CD1c-positive myeloid dendritic cell (primary cell): ENCODE measurements at regions not wholly inside any gene's neighbourhood (a gene's known extent, or its start where the extent isn't known, plus 50 kb on each side); places are given as distances from the start of the nearest gene placed in this dataset.

Source experiments
- DNase-seq: peaks from one replicate; pipeline ENCODE4 v3.0.0-alpha.2; 2016; ENCODE audit errors: extremely low spot score

DNA sequence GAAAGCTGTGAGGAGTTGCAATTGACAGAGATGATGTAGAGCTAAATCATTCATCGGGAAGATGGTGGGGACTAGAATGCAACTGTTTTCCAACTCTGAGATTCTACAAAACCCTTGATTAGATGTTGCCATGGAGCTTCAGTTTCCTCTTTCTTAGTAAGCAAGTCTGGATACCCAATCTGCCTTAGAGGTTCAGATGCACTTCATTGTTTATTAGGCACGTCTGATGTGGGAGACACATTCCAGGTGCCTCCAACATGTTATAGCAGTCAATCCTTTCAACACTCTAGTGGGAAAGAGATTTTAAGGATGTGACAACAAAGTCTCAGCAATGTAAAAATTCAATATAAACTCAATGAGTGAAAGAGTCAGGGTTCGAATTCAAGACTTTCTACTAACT is 291.3 kb upstream of the PHYHIPL start:
- DNase-seq = no peak

DNA sequence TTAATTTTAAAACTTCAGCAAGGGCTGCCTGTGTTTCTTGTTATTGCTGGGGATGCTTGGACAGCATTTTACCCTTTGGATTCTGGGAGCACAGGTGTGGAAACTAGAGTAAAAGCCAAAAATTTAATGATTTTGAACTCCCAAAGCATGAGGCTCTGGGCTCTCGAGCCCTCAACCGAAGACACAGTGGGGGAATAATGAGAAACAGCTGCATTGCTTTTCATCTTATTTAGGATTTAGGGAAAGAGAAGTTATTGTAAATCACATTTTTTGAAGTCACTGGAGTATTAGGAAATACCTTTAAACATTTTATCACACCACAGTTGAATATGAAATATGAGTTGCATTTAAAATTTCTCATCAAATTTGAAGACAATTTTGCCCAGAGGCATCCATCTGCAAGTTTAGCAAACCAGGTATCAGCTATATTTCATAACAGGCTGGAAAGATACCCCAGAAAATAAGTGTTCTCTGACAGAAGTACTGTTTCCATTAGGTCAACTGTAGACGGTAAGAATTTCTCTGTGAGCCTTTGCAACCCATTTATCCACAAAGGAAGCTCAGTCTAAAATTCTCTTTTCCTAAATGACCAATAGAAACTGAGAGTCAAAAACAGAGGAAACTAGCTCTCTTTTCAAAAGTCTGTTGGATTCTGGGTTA is 290.6 kb upstream of the PHYHIPL start:
- DNase-seq = no peak

DNA sequence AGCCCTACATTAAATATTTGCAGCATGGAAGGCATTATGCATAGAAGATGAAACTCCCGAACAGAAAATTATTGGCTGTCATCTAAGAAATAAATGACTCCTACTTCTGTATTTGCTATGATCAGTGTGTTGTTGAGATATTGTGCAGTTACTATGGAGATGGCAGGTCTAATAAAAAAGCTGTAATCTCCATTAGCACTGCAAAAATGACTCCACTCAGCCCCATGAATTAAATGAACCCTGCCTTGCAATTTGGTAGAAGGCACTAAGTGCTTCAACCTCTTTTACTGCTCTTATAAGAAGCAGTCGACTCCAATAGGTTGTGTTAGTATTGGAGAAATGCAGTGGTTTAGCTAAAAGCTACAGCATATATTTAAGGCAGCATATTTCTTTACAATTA is 290.0 kb upstream of the PHYHIPL start:
- DNase-seq = no peak

DNA sequence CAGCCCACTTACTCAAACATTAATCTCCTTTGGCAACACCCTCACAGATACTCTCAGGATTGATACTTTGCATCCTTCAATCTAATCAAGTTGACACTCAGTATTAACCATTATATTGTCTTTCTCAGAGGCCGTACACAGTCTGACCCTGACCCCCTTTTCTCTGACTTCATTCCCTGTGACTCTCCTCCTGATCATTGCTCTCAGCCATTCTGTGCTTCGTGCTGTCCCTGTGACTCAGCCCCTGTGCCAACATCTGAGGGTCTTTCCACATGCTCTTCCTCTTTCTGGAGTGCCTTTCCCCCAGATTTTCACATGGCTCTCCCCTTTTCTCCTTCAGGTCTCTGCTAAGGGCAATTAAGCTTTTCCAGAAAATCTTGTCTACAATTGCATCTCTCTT is 289.0 kb upstream of the PHYHIPL start:
- no peak for DNase-seq

DNA sequence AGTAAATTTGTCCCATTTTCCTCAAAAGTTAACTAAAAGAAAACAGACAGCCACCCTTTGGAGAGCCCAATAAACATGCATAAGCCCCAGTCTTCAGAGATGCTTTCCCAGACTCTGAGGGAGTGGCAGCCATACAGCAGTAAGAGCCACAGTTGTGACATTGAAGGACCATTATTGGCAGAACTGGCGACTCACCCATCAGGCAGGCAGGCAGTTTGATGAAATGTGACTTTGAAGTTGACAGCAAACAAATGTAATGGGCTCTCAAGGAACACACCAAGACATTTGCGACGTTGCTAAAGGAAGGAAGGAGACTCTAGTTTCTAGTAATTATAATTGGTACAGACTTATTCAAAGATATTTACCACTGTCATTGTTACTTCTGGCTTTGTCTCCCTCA is 287.5 kb upstream of the PHYHIPL start:
- no peak for DNase-seq

DNA sequence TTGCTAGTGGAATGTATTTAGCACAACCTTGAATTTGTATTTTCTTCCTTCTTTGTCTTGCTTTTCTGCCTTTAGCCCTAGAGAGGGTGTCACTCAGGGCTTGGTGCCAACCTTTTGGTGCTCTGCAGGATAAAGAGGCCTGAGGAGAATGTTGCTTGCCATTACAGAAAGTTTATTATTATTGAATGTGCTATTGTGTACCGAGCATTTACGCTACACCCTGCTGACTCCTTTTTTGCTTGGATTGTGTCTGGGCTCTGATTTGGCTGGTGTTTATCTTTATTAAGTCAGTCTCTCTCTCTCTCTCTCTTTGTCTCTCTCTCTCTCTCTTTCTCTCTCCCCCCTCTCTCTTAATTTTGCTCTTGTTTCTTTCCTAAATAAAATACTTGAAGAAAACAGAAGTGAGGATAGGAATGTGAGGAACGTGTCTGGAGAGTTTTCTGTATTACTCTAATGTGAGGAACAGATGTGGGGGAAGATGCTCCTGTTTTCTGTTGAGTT is 284.4 kb upstream of the PHYHIPL start:
- DNase-seq = no peak

DNA sequence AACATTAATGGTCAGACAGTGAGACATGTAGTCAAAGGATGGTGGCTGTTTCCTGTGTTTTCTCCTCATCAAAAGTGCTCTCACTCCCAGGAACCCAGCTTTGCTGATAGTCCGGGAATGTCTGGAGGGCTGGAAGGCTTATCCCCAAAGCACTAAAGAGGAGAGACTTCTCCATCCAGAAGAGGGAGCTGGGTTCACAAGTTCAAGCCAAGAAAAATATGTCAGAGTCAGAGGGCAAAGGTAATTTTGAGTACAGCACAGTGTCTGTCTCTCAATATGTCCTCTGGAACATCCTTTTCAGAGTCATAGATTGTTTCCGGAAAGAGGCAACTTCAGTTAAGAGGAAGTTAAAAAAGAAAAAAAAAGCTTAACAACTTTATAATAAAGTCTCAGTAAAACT is 281.5 kb upstream of the PHYHIPL start:
- DNase-seq = no peak

DNA sequence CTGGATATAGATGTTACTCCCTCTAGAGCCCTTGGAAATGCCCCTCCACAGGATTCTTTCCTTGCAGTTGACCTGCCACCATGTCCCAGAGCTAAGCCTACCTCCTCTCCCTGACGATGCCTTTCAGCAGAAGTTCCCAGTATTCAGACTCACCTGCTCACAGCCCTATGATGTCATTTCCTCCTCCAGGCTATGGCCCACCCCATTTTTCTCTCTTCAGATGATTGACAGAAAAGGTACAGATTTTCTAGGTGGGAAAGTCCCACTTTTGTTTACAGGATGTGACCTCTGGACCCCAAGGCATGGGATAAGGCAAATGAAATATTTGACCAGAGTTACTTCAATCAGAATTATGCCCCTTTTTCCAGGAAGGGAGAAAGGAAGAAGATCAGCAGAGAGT is 280.2 kb upstream of the PHYHIPL start:
- no peak for DNase-seq

DNA sequence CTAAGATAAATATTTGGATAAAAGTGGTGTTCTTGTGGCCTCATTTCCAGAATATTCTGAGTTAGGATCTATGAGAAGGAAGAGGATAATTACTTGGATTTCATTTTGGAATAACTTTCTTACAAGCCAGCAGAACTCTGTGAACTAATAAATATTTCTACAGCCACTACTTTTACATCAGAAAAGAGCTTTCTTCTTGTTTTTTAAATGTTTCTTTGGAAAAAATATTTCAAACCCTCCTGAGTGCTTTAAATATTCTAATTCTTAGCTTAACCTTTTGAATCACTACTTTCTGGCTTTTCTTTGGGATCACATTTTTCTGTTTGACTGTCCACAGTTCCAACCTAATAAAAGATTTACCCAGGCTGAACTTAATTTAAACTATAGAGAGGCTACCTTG is 279.2 kb upstream of the PHYHIPL start:
- DNase-seq = no peak

DNA sequence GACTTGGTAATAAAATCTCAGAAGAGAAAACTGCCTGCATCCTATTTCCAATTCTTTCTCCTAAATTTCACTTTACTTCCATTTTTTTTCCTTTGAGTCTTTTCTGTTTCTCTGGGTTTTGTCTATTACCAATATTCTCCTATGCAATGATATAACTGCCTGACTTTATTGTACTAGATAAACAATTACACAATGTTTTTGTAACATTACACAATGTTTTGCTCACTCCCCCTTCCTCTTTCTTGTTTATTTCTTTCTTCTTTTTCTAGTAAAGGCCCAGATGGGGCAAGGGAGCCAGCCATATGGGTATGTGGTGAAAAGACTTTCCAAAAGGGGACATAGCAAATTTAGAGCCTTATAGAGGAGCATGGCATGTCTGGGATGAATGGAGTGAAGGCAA is 278.7 kb upstream of the PHYHIPL start:
- DNase-seq = no peak

DNA sequence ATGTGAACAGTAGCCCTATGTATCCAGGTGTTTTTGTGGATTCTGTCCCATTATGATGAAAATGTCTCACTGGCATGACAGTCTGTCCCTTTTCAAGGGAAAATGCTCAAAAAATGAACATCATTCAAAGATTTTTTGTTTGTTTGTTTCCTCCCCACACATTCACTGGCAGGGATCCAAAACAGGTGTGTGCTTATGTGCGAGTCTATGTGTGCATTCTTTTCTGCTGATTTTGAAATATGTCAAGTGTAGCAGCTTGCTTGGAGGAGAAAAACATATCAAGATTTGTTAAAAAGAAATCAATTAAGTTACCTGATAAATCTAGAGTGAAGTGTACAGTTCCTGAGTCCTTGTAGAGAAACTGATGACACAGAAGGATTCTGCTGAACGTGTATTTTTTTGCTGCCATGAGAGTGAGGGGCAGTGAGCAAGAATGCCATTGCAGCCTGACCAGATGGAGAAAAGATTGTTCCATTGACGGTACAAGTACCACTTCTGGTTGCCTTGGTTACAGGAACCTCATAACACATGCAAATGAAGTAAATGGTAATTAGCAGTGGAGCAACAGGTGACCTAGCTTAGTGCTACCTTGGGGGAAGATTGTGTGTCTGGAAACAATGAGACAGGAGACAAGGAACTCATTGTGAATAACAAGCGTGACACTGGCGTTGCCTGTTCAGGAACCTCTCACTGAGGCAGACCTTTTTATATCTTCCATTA is 277.4 kb upstream of the PHYHIPL start:
- no peak for DNase-seq

DNA sequence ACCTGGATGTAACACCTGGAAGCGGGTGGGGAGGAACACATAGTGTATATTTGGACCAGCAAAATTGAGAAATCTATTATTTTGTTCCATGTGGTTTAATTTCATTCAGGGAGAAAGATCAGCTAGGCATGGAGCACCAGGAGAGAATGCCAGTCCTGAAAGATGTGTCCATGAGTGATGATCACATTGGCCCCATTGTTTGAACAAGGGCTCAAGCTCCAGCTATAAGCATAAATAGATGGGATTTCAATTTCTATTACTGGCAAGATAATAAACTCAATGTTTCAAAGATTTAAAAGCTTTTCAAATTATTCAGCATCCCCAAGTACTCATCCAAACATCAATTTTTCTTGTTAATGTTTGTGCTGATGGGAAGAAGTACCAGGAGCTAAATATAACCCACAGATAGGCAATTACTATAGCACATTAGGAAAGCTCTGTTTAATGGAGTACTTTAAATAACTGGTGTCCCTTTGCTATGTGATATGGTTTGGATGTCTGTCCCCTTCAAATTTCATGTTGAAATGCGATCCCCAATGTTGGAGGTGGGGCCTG is 275.3 kb upstream of the PHYHIPL start:
- DNase-seq = no peak

DNA sequence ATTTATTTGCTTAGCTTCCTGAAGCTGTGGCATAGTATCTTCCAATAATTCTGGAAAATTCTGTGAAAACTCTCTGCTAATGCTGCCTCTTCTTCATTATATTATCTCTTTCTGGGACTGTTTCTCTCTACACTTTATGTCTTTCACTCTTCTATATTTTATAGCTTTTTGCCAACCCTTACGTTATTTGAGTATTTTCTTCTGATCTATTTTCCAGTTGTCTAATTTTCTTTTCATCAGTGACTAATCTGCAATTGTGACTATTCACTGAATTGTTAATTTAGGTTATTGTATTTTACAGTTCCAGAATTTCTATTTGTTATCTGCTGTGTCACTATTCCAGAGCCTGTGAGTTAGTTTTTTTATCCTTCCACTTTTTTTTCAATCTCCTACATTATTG is 273.4 kb upstream of the PHYHIPL start:
- DNase-seq = no peak

DNA sequence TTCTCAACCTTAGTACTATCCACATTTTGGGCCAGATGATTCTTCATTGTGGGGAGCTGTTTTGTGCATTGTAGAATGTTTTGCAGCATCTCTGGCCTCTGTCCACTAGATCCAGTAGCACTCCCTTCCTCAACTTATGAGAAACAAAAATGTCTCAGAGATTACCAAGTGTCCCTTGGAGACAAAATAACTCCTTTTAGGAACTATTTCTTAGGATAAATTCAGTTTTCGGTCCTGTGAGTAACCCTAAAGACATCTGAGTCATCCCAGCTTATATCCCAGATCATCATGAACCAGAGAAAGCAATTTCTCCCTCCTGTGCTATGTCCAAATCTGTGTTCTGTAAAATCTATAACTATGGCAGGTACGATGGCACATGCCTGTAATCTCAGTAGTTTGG is 266.6 kb upstream of the PHYHIPL start:
- DNase-seq = no peak

DNA sequence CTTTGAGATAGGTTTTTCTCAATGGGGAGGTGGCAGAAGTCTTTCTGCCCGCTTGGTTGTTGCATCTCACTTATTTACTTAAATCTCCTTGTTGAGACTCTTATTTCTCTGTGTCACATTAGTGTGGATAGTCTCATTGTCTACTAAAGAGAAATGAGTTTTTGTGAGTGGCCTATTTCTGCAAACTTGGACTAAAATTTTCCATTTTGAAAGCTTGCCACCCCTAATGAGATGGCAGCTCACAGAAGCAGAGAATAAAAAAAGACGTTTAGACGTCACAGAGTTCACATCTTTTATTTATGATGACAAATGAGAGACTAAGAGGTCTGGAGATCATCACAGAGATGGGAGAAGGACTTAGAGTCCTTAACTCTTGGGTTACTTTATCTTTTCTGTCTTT is 262.7 kb upstream of the PHYHIPL start:
- DNase-seq = no peak

DNA sequence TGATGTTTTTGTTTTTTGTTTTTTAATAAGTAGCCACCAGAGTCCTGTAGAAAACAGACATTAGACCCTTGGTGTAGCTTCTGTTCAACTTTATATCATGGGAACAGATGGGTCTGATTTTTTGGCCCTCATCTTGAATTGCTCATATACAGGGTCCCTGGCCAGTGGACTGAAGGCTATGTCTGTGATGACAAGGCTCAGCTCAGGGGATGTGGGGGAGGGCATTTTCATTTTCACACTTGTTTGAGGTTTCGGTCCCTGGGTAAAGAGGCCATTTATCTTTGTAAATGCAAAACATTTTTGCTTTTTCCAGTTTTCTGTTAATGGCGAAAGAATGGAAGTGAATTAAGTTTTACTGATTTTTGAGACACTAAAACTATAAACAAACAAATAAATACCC is 257.6 kb upstream of the PHYHIPL start:
- no peak for DNase-seq

DNA sequence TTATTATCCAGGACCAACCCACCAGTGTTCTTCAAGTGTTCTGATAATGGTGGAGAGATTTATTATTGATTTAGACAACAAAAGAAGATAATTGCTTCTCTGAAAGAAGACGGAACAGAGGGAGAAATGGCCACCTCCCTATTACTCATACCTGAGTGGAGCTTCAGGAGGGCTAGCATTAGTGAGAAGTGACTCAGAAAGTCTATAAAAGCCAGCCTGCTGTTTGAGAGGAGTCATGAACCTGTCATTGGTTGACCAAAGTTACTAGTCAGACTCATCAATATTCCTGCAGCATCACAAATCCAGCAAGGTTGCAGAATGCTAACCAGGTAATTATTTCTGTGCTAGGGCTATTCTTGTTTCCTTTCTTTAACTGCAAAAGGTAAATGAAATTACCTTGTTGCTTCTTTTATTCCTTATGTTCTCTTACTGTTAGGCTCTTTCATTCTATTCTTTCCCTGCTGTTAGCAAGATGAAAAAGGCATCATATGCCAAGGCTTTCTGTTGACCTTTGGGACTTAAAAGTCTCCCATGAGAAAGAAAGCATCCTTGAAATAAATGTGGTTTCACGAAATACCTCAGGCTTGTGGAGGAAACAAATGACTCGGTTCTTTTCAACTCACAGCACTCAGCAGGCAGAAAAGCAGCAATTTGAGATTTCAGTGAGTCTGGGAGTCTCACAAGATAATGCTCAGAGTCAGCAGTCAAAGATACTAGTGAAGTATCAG is 256.4 kb upstream of the PHYHIPL start:
- DNase-seq = no peak

DNA sequence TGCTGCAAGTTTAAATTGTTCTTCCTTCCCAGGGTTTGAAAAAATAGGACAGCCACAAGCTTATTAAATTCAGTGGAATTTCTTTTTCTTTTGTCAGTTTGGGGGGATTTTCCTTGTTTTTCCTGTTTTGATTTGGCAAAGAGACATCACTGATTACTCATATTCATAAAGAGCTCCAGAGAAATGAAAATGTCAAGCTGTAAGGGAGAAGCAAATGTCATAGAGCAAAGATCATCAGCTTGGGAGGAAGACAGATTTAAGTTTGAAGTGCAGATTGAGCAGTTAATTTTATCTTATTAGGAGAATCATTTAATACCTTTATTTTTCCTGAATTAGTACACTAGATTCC is 255.8 kb upstream of the PHYHIPL start:
- no peak for DNase-seq

DNA sequence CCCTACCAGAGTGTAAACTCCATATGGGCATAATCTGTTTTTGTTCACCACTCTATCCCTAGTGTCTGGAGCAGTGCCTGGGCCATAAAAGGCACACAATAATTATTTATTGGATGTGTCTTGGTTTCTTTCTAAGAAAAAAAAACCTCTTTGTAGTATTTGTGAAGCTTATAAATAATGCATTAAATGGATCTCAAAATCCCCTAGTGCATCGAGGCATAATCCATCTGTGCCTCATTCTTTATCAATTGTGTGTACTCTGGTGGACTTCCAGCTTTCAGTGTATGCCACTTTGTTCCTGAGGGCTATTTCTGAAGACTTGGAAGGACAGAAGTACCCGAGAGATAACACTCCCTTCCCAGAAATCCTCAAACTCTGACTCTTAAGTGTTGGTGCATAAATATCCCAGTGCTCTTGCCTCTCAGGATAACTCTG is 255.0 kb upstream of the PHYHIPL start:
- DNase-seq = no peak

DNA sequence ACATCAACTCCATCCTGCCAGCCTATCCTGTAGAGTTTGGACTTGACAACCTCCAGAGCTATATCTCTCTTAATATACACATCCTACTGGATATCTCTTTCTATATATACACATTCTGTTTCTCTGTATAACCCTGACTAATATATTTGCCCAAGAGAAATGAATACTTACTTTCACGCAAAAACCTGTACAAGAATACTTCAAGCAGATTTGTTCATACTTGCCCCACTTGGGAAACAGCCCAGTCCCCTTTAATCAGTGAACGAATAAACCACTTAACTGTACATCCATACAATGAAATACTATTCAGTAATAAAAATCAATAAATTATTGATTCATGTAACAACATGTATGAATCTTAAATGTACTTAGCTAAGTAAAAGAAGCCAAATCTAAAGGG is 251.1 kb upstream of the PHYHIPL start:
- no peak for DNase-seq

DNA sequence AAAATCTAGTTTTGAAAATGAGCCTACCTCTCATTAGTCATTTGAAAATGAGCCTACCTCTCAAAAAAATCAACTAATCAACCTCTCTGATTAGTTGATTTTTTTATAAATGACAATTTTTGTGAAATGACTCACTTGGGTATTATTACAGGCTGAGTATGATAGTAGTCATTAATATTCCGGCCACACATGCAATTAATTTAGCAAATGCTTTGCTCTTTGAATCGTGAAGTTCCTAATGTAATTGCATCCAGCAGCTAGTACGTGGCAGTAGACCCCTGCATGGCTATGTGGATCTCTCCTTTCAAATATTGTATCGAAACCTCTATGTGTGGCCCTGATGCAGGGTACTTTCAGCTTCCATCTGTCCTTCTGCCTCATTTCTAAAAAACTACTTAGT is 245.9 kb upstream of the PHYHIPL start:
- DNase-seq = no peak

DNA sequence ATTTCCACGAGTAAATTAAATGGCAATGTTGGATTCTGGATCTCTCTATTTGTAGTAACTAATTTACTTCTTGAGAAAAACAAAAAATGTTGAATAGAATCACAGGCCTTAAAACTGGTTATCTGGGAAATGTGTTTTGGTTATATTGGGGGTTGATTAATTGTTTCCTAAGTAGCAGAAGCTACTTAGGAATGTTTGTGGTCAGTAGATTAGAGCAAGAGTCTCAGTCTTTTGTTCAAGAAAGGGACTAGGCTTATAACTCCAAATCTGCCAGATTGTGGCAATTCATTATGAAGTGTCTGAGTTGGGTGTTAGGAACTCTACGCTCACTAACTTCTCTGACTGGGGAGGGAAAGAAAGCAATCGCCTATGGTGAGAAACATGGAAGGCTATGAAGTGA is 244.3 kb upstream of the PHYHIPL start:
- DNase-seq = no peak
